T-helper 17 cell (primary cell): ENCODE measurements at regions not wholly inside any gene's neighbourhood (a gene's known extent, or its start where the extent isn't known, plus 50 kb on each side); places are given as distances from the start of the nearest gene placed in this dataset.
A peak's percentile ranks its signal among the peaks of the same experiment; 100 is the strongest.

ENCODE experiments used
- ATAC-seq: fragments of 150-1000 bp; cut with Tn5 transposase; 2 replicates; pipeline ENCODE4 v1.10.0; 2021; ENCODE audit warnings: mild to moderate bottlenecking, moderate library complexity
- DNase-seq, 3 donors: peaks; one replicate each; pipeline versions ENCODE4 v3.0.0 to v3.0.0-alpha.2; 2020 to 2021
- H3K9me3 ChIP-seq: one replicate; pipeline ENCODE4 v1.7.0; 2013; ENCODE audit warnings: low read length, mild to moderate bottlenecking; ENCODE audit not compliant: control insufficient read depth, poor library complexity, severe bottlenecking
- H3K27ac Mint-ChIP-seq: one replicate; pipeline ENCODE4 v1.8.0; 2022; ENCODE audit warnings: mild to moderate bottlenecking, moderate library complexity, mixed read lengths
- H3K27me3 Mint-ChIP-seq: one replicate; pipeline ENCODE4 v1.8.0; 2022; ENCODE audit warnings: mixed read lengths
- H3K36me3 Mint-ChIP-seq: one replicate; pipeline ENCODE4 v1.8.0; 2022; ENCODE audit warnings: low read depth, mixed read lengths
- H3K4me1 Mint-ChIP-seq: one replicate; pipeline ENCODE4 v1.8.0; 2022; ENCODE audit warnings: mild to moderate bottlenecking, mixed read lengths
- H3K4me3 Mint-ChIP-seq: one replicate; pipeline ENCODE4 v1.8.0; 2022; ENCODE audit warnings: mild to moderate bottlenecking, moderate library complexity, mixed read lengths

- Mint-ChIP-seq H3K27me3 (peaks cover 8% of the 10 kb centered on the region), H3K36me3 (no peaks in the 10 kb centered on the region), H3K4me3 (no peak overlapping the region), H3K27ac (no peak overlapping the region), H3K4me1 (peaks cover 2% of the 10 kb centered on the region)
- ATAC-seq (no peak), DNase-seq (no peak)
- no peaks in the 10 kb centered on the region for H3K9me3 ChIP-seq
Measured at GRCh38 chr2:19480673-19481072, 122.2 kb upstream of the OSR1 start.

- DNase-seq: no peak
- ATAC-seq: no peak
- H3K9me3 ChIP-seq: no peaks in the 10 kb centered on the region
- no peak overlapping the region for H3K27ac Mint-ChIP-seq
- peaks cover 4% of the 10 kb centered on the region for H3K27me3 Mint-ChIP-seq
- no peak overlapping the region for H3K4me3 Mint-ChIP-seq
- no peaks in the 10 kb centered on the region for H3K36me3 Mint-ChIP-seq
- peaks cover 2% of the 10 kb centered on the region for H3K4me1 Mint-ChIP-seq
Measured at GRCh38 chr2:19479666-19480065, 121.2 kb upstream of the OSR1 start.

- ATAC-seq (no peak), DNase-seq (no peak)
- no peak overlapping the region for H3K27ac Mint-ChIP-seq
- no peaks in the 10 kb centered on the region for H3K36me3 Mint-ChIP-seq
- H3K27me3 Mint-ChIP-seq: peaks cover 4% of the 10 kb centered on the region
- no peak overlapping the region for H3K4me3 Mint-ChIP-seq
- no peaks in the 10 kb centered on the region for H3K9me3 ChIP-seq
- peaks cover 11% of the 10 kb centered on the region for H3K4me1 Mint-ChIP-seq
Measured at GRCh38 chr2:19478409-19478808, 120.0 kb upstream of the OSR1 start.

GRCh38 chr2:19476327-19476726, 117.9 kb upstream of the OSR1 start:
- Mint-ChIP-seq H3K27ac (no peak overlapping the region), H3K27me3 (peaks cover 15% of the 10 kb centered on the region)

GRCh38 chr2:19474128-19474527, 115.7 kb upstream of the OSR1 start:
- peak overlapping the region; percentile 0 for H3K4me3 Mint-ChIP-seq
- peaks cover 18% of the 10 kb centered on the region for H3K27me3 Mint-ChIP-seq
- DNase-seq (peak in 2 of 3 donors; percentile 8 to 15), ATAC-seq (peak; percentile 95)
- peaks cover 11% of the 10 kb centered on the region for H3K4me1 Mint-ChIP-seq
- no peaks in the 10 kb centered on the region for H3K36me3 Mint-ChIP-seq
- H3K9me3 ChIP-seq: no peaks in the 10 kb centered on the region
- no peak overlapping the region for H3K27ac Mint-ChIP-seq

More at GRCh38 chr2:19476327-19476726, 117.9 kb upstream of the OSR1 start:
- Mint-ChIP-seq H3K4me3 (no peak overlapping the region), H3K36me3 (no peaks in the 10 kb centered on the region), H3K4me1 (peaks cover 11% of the 10 kb centered on the region)
- no peak for ATAC-seq
- H3K9me3 ChIP-seq: no peaks in the 10 kb centered on the region
- DNase-seq: no peak

GRCh38 chr2:19473350-19473749, 114.9 kb upstream of the OSR1 start:
- DNase-seq (no peak), ATAC-seq (no peak)
- Mint-ChIP-seq H3K4me3 (peak overlapping the region; percentile 0), H3K4me1 (peaks cover 10% of the 10 kb centered on the region), H3K27me3 (peaks cover 14% of the 10 kb centered on the region), H3K36me3 (no peaks in the 10 kb centered on the region), H3K27ac (no peak overlapping the region)
- no peaks in the 10 kb centered on the region for H3K9me3 ChIP-seq

- Mint-ChIP-seq H3K36me3 (no peaks in the 10 kb centered on the region), H3K27me3 (peaks cover 14% of the 10 kb centered on the region)
Measured at GRCh38 chr2:19472391-19472978, 114.1 kb upstream of the OSR1 start.

GRCh38 chr2:19471491-19471890, 113.1 kb upstream of the OSR1 start:
- no peaks in the 10 kb centered on the region for H3K36me3 Mint-ChIP-seq
- H3K9me3 ChIP-seq: no peaks in the 10 kb centered on the region
- DNase-seq (no peak), ATAC-seq (no peak)
- peaks cover 14% of the 10 kb centered on the region for H3K27me3 Mint-ChIP-seq
- peaks cover 10% of the 10 kb centered on the region for H3K4me1 Mint-ChIP-seq
- H3K27ac Mint-ChIP-seq: no peak overlapping the region
- H3K4me3 Mint-ChIP-seq: no peak overlapping the region

More at GRCh38 chr2:19472391-19472978, 114.1 kb upstream of the OSR1 start:
- no peak overlapping the region for H3K27ac Mint-ChIP-seq
- DNase-seq: no peak
- peaks cover 10% of the 10 kb centered on the region for H3K4me1 Mint-ChIP-seq
- no peak overlapping the region for H3K4me3 Mint-ChIP-seq
- ATAC-seq: no peak
- H3K9me3 ChIP-seq: no peaks in the 10 kb centered on the region

- no peaks in the 10 kb centered on the region for H3K4me1 Mint-ChIP-seq
- ATAC-seq (no peak), DNase-seq (no peak)
- H3K36me3 Mint-ChIP-seq: peaks cover 2% of the 10 kb centered on the region
- peaks cover 24% of the 10 kb centered on the region for H3K27me3 Mint-ChIP-seq
- no peak overlapping the region for H3K27ac Mint-ChIP-seq
- no peak overlapping the region for H3K4me3 Mint-ChIP-seq
- H3K9me3 ChIP-seq: no peaks in the 10 kb centered on the region
Measured at GRCh38 chr2:19465978-19466377, 107.6 kb upstream of the OSR1 start.

GRCh38 chr2:19462256-19462645, 103.8 kb upstream of the OSR1 start:
- Mint-ChIP-seq H3K27ac (no peak overlapping the region), H3K4me1 (no peaks in the 10 kb centered on the region), H3K27me3 (peaks cover 31% of the 10 kb centered on the region), H3K36me3 (peaks cover 2% of the 10 kb centered on the region), H3K4me3 (no peak overlapping the region)
- H3K9me3 ChIP-seq: no peaks in the 10 kb centered on the region
- ATAC-seq (no peak), DNase-seq (no peak)

GRCh38 chr2:19461504-19462255, 103.3 kb upstream of the OSR1 start:
- DNase-seq (no peak), ATAC-seq (no peak)
- Mint-ChIP-seq H3K27ac (no peak overlapping the region), H3K27me3 (peaks cover 31% of the 10 kb centered on the region), H3K36me3 (peaks cover 2% of the 10 kb centered on the region), H3K4me1 (no peaks in the 10 kb centered on the region), H3K4me3 (no peak overlapping the region)
- H3K9me3 ChIP-seq: no peaks in the 10 kb centered on the region

- DNase-seq (no peak), ATAC-seq (no peak)
- H3K27me3 Mint-ChIP-seq: peaks cover 31% of the 10 kb centered on the region
- no peaks in the 10 kb centered on the region for H3K36me3 Mint-ChIP-seq
- no peaks in the 10 kb centered on the region for H3K4me1 Mint-ChIP-seq
- no peaks in the 10 kb centered on the region for H3K9me3 ChIP-seq
- no peak overlapping the region for H3K4me3 Mint-ChIP-seq
- H3K27ac Mint-ChIP-seq: no peak overlapping the region
Measured at GRCh38 chr2:19460761-19461160, 102.3 kb upstream of the OSR1 start.

- DNase-seq: no peak
- H3K9me3 ChIP-seq: no peaks in the 10 kb centered on the region
- no peak for ATAC-seq
- Mint-ChIP-seq H3K4me1 (no peaks in the 10 kb centered on the region), H3K4me3 (no peak overlapping the region), H3K27ac (no peak overlapping the region), H3K36me3 (no peaks in the 10 kb centered on the region), H3K27me3 (peaks cover 30% of the 10 kb centered on the region)
Measured at GRCh38 chr2:19458427-19459003, 100.1 kb upstream of the OSR1 start.
